Suprapubic skin (tissue), 3 donors: ENCODE measurements at regions not wholly inside any gene's neighbourhood (a gene's known extent, or its start where the extent isn't known, plus 50 kb on each side); places are given as distances from the start of the nearest gene placed in this dataset.

Source experiments
- CTCF ChIP-seq, 2 donors: fragments of 200-600 bp in 1 of 2; fragments of 450-650 bp in 1 of 2; sonication (generic) in 1 of 2; IDR thresholded peaks; one replicate each; pipeline ENCODE4 v1.5.1; 2016 to 2019; ENCODE audit warnings: antibody characterized with exemption in 2 of 2, mild to moderate bottlenecking in 1 of 2, moderate library complexity in 1 of 2
- POLR2A ChIP-seq, 2 donors: fragments of 450-650 bp; IDR thresholded peaks; one replicate each; pipeline ENCODE4 v1.6.1; 2017; ENCODE audit warnings: antibody characterized with exemption in 2 of 2, mild to moderate bottlenecking in 2 of 2, moderate library complexity in 2 of 2

- TF ChIP-seq CTCF (IDR thresholded peaks at IDR 0.05) (no peak), POLR2A (IDR thresholded peaks at IDR 0.05) (no peak)
These were observed 221.4 kb downstream of the DRD1 start for GRCh38 chr5:175222621-175223020.
